ENCODE measurements at regions not wholly inside any gene's neighbourhood (a gene's known extent, or its start where the extent isn't known, plus 50 kb on each side); places are given as distances from the start of the nearest gene placed in this dataset.

DNA sequence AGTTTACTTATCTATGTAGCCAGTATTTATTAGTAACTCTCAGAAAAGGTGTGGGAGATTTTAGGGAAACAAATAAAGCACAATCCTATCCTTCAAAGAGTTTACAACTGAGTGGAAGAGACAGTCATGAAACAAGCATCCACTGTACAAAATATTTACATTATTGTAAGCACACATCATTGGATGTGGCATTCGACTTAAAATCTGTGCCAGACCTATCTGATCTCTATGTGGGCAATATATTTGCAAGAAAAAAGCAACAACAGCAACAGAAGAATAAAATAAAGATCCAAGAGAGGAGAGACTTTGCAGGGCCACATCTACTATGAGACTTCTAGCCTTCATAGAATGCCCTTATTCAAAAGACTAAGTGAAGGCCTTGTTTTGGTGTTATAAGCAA, 882.1 kb upstream of the PIK3C3 start:
- DNase-seq (ENCODE audit: low read depth): no peak
- TF ChIP-seq, protein P1, sequence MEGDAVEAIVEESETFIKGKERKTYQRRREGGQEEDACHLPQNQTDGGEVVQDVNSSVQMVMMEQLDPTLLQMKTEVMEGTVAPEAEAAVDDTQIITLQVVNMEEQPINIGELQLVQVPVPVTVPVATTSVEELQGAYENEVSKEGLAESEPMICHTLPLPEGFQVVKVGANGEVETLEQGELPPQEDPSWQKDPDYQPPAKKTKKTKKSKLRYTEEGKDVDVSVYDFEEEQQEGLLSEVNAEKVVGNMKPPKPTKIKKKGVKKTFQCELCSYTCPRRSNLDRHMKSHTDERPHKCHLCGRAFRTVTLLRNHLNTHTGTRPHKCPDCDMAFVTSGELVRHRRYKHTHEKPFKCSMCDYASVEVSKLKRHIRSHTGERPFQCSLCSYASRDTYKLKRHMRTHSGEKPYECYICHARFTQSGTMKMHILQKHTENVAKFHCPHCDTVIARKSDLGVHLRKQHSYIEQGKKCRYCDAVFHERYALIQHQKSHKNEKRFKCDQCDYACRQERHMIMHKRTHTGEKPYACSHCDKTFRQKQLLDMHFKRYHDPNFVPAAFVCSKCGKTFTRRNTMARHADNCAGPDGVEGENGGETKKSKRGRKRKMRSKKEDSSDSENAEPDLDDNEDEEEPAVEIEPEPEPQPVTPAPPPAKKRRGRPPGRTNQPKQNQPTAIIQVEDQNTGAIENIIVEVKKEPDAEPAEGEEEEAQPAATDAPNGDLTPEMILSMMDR (IDR thresholded peaks at IDR 0.05; ENCODE audit: insufficient read depth, low read length, severe bottlenecking): no peak
- Histone ChIP-seq H3K4me3 (ENCODE audit: low read depth, low read length) (no peak overlapping the region), H3K36me3 (ENCODE audit: control insufficient read depth, insufficient read depth, low read length) (no peaks in the 10 kb centered on the region), H3K27me3 (ENCODE audit: control insufficient read depth, insufficient read depth, low read length) (no peaks in the 10 kb centered on the region)
- no peak for FAIRE-seq

DNA sequence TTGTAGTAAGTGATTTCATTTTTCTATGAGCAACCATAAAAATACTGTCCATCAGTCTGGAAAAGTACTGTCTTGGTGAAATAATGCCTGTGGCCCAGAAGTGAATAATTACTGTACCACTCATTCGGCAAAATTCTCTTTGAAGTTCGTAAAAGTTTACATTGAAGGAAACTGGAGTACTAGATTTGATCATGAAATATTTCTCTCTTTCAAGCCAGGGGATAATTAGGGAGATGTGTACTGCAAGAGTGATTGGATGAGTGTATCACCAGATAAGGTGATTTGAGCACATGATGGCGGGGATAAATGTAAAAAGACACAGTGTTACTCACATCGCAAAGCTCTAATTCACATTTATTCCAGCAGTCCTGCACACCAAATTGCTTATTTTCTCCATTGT, 883.2 kb upstream of the PIK3C3 start:
- TF ChIP-seq, protein P1 (IDR thresholded peaks at IDR 0.05; ENCODE audit: insufficient read depth, low read length, severe bottlenecking): no peak
- FAIRE-seq (no peak), DNase-seq (ENCODE audit: low read depth) (no peak)
- no peaks in the 10 kb centered on the region for H3K36me3 ChIP-seq (ENCODE audit: control insufficient read depth, insufficient read depth, low read length)
- H3K27me3 ChIP-seq (ENCODE audit: control insufficient read depth, insufficient read depth, low read length): no peaks in the 10 kb centered on the region
- H3K4me3 ChIP-seq (ENCODE audit: low read depth, low read length): no peak overlapping the region

DNA sequence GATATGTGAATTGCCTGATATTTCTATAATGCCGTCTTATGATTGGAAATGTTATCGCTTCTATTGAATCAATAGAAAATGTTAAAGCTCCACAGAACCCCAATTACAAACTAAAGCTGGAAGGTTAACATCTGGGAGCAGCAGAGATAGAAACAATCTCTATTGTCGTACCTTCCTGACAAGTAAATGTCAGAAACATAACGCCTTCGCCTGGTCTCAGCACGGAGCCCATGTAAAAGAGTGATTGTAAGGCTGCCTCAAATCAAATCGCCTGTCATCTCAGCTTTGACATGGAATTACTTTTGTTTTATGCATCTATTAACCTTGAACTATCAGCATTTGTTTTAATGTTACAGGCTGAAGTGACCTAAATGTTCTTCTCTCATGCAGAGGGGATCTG, 885.9 kb upstream of the PIK3C3 start:
- no peak overlapping the region for H3K4me3 ChIP-seq (ENCODE audit: low read depth, low read length)
- H3K36me3 ChIP-seq (ENCODE audit: control insufficient read depth, insufficient read depth, low read length): no peaks in the 10 kb centered on the region
- H3K27me3 ChIP-seq (ENCODE audit: control insufficient read depth, insufficient read depth, low read length): no peaks in the 10 kb centered on the region
- DNase-seq (ENCODE audit: low read depth) (no peak), FAIRE-seq (no peak)
- TF ChIP-seq, protein P1 (IDR thresholded peaks at IDR 0.05; ENCODE audit: insufficient read depth, low read length, severe bottlenecking): no peak

DNA sequence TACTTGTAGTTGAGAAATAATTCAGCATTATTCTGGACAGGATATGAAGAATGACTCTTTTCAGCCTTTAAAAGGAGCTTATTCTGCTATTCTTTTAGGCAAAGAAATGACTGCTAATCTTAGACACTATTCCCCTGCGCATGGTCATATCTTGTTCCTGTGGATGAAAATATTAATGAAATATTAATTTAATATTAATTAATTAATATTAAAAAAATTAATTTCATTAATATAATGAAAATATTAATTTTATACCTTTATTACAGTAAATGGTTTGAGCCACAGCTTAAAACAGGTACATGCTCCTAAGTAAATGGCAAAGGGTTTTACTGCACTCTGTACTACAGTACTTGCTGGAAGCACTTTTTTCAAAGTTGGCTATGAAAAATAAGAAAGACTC, 890.1 kb upstream of the PIK3C3 start:
- H3K4me3 ChIP-seq (ENCODE audit: low read depth, low read length): no peak overlapping the region
- H3K36me3 ChIP-seq (ENCODE audit: control insufficient read depth, insufficient read depth, low read length): no peaks in the 10 kb centered on the region
- TF ChIP-seq, protein P1 (IDR thresholded peaks at IDR 0.05; ENCODE audit: insufficient read depth, low read length, severe bottlenecking): no peak
- DNase-seq (ENCODE audit: low read depth) (no peak), FAIRE-seq (no peak)
- H3K27me3 ChIP-seq (ENCODE audit: control insufficient read depth, insufficient read depth, low read length): no peaks in the 10 kb centered on the region

DNA sequence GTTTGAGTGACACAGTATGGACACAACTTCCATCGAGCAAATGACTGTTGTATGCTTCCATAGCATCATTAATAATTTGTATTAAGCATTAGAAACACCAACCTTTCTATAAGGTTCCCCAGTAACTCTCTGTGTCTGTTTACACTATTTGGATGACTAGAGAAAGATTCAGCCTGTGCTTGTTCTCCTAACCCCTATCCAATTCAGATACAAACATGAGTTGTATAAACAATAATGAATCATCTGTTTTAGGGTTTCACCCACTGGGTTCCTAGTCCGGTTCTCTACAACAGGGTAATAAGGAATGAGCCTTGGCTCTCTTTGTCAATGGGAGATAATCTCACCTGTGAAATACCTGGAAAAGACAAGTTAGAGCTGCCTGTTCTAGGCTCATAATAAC, 894.1 kb upstream of the PIK3C3 start:
- H3K4me3 ChIP-seq (ENCODE audit: low read depth, low read length): no peak overlapping the region
- TF ChIP-seq, protein P1 (IDR thresholded peaks at IDR 0.05; ENCODE audit: insufficient read depth, low read length, severe bottlenecking): no peak
- H3K36me3 ChIP-seq (ENCODE audit: control insufficient read depth, insufficient read depth, low read length): no peaks in the 10 kb centered on the region
- DNase-seq (ENCODE audit: low read depth) (peak; percentile 71), FAIRE-seq (no peak)
- no peaks in the 10 kb centered on the region for H3K27me3 ChIP-seq (ENCODE audit: control insufficient read depth, insufficient read depth, low read length)

DNA sequence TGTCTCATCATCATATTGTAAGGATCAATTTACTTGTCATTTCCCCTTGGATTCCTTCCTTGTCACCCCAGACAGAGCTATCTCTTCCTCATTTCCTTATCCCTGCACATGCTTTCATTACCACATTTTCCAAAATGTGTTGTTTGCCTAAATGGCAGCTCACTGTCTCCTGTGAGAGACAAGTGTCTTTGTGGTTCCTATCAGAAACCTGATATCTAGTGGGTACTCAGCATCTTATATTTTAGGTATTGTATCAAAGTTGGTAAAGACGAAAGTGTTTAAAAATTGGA, 896.0 kb upstream of the PIK3C3 start:
- no peaks in the 10 kb centered on the region for H3K27me3 ChIP-seq (ENCODE audit: control insufficient read depth, insufficient read depth, low read length)
- FAIRE-seq (no peak), DNase-seq (ENCODE audit: low read depth) (no peak)
- no peaks in the 10 kb centered on the region for H3K36me3 ChIP-seq (ENCODE audit: control insufficient read depth, insufficient read depth, low read length)
- no peak overlapping the region for H3K4me3 ChIP-seq (ENCODE audit: low read depth, low read length)
- TF ChIP-seq, protein P1 (IDR thresholded peaks at IDR 0.05; ENCODE audit: insufficient read depth, low read length, severe bottlenecking): no peak

Measured in bronchial epithelial cell (primary cell).